ENCODE measurements at regions not wholly inside any gene's neighbourhood (a gene's known extent, or its start where the extent isn't known, plus 50 kb on each side); places are given as distances from the start of the nearest gene placed in this dataset.

- DNase-seq: no peak
Measured at GRCh38 chr10:131844529-131845084, 56.2 kb upstream of the PPP2R2D start.

GRCh38 chr10:131845505-131846239 is 55.1 kb upstream of the PPP2R2D start:
- DNase-seq: no peak

GRCh38 chr10:131846240-131847101 is 54.3 kb upstream of the PPP2R2D start:
- DNase-seq: no peak

DNA sequence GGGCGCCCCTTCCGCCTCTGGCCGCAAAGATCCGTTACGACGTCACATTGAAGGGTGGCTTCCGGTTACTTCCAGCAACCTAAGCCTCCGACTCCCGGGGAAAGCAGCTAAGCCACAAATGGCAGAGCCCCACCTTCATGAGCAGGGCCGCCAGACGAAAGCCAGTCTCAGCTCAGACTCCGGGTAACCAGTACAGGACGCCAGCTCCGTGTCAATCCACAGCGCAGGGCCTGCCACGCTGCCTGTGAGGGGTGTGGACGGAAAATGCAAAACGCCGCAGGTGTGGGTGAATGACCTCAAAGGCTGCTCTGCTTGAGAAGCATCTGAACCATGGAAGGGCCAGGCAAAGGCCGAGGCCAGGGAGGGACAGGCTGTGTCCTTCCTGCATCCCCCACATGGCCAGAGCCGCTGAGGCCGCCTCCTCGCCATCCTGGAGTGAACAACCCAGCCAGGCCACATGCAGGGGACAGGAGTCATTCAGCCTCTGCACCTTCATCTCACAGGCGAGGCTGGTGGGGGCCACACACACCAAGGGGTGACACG is 53.5 kb upstream of the PPP2R2D start:
- no peak for DNase-seq

DNA sequence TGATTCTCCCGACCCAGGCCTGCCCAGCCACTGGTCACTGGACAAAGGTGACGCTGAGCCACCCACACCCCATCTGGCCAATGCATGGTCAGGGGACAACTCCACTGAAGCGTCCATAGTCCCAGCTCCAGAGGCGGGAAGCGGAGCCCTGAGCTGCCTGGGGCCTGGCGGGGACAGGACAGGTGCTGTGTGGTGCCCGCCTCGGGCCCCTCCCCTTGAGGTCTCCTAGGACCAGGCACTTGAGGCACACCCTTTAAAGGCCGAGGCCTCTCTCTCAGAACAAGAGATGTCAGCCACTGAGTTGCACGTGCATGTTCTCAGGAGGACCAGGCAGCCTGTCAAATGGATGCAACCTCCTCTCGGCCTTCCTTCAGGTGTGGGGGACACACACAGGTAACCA is 52.5 kb upstream of the PPP2R2D start:
- DNase-seq: no peak

GRCh38 chr10:131848741-131849590 is 51.8 kb upstream of the PPP2R2D start:
- no peak for DNase-seq

DNA sequence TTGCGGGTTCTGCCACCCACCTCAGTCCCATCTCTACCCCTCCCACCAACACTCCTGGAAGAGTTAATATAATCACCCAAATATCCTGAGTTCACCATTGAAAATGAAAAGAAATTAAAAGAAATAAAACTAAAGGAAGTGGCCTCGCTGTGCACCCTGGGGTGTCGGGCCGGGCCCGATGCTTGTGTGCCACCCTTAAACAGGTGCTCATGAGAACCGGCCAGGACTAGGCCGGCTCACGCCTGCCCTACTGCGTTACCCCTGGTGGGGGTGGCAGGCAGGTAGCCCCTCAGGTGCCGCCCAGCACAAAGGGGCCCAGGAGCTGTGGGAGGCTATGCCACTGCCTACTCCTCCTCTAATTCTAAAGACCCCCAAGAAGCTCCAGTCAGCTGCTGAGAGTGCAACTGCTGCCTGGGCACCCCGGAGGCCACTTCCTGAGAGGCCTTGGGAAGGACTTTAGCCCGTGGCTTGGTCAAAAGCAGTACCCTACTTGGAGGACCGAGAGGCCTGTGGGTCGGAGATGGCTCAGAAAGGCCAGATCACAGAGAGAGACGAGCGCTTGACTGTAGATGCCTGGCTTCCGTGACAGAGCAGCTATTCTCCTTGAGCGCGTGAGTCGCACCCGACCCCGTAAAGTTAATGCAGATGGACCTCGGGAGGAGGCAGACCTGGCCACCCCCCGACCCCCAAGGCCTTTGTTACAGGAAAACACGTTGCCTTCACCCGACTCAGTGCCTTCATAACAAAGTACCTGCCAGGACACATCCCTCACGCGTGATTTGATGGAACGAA is 51.0 kb upstream of the PPP2R2D start:
- DNase-seq: no peak

DNA sequence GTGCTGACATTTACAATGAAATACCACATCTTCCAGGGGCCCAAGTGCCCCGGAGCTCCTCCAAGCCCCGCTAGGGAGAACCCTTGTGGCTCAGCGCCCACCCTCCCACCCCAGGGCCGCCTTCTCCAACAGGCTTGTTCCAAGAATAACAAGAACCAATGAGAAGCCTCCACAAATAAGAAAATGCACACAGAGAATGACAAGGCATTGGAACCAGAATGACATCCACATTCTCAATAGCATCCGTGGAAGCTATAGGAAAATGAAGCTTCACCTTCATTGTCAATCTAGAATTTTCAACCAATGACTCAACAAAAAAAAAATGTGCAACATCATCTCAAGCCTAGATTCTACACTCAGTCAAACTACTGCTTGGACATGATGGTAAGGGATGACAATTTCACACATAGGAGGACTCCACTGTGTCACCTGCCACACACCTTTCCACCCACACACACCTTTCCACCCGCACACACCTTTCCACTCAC is 50.4 kb upstream of the PPP2R2D start:
- DNase-seq: no peak
